GM19043 (cell line): ENCODE measurements at regions not wholly inside any gene's neighbourhood (a gene's known extent, or its start where the extent isn't known, plus 50 kb on each side); places are given as distances from the start of the nearest gene placed in this dataset.

Experiments
- ATAC-seq: cut with Tn5 transposase; IDR thresholded peaks from one replicate; pipeline ENCODE4 v1.9.1; 2021; ENCODE audit warnings: low read depth; ENCODE audit not compliant: unreplicated experiment

DNA sequence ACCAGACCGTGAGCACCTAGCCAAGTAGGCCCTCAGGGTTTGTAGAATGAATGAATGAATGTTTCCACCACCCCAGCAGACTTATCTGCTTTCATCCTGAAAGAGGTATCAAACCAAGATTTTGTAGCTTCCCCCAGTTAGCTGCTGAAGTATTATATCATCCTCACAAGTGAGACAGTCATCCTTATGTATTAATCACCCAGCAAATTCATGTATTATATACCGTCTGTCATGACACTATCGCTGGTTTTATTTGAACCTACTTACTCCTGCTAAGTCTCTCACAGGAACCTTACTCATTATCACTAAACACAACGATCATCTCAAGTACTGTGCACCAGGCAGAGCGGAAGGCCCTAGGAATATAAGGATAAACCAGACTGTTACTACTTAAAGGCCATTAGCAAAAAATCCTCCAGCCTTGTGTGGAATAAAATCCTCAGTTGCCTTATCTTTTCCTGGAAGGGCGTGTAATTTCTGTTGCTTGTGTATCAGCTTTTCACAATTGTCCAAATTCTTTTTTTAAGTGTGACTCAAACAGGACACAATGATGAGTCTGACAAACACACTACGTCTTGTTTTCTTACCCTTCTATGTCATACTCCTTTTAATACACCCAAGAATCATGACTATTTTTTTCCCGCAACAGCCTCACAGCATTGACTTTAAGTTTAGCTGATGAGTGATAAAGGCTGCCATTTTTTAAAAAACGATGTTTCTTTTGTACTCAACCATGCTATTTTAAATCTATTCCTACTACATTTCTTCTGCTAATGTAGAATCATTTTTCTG lies 176.1 kb upstream of the KLF14 start:
- no peak for ATAC-seq

DNA sequence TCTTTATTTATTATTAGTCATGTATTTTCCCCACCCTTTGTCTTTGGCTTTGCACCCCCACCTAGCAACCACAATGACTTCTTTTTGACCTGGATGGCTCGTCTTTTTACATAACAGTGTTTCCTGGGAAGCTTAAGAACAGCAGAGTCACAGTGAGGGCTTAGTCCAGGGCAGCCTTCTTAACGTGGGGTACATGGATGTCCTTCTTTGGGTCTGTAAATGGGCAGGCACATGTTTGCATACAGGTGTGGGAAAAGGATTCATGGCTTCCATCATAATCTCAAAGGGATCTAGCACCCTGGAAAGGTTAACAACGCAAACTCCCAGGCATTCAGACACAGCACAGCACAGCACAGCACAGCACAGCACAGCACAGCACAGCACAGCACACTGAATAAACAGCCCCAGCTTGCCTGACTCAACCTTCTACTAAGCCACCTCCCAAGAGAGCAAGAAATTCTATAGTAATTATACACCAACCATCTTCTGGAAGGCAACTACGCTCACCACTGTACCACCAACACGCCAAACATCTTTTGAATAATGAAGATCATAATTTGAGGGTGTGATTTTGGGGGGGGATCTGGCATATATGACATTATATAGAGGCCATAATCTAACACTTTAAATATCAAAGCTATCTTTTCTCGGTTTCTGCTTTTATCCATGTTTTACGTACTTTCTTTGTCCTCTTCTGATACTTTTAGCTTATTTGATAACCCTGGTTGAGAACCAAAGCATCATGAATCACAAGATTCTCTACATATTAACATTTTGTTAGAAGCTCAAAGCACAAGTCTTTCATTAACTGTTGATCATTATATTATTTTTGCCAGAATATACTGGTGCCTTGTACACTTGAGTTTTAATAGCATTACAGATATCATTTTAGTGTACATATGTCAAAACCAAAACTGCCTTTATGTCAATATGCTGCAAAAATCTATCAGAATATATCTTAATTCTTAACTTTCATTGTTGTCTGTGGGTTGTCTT lies 177.2 kb upstream of the KLF14 start:
- no peak for ATAC-seq

DNA sequence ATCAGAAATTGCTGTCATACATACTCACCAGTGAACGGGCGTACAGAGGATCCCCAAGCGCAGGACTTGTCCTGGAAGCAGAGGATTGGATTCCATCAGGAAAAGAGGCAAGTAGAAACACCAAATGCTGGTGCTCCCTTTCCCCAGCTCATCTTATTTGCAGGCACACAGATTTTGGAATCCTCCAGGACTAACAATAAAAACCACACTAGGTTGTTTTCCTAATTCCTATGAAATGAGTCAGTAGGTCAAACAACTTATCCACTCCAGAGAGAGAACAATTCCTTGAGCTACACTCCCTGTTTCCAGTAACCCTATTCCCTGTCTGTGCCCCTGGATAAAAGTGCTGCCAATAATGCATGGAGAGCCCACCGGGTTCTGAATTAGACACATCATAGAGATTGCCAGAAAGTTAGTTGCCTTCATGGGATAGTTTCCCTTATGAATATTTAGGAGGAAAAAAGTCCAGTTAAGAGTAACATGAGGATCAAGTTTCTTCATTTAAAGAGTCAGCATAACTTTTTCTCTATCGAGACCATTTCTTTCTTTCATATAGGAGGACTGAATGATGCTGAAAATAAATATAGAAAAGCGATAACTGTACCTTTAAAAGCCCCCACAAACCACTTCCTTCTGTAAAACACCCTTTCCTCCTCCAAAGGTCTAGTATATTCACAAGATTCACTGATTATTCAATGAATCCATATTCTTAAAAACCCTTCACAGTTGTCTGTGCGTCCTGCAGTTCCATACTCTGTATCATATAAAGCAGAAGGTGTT lies 178.3 kb upstream of the KLF14 start:
- no peak for ATAC-seq

DNA sequence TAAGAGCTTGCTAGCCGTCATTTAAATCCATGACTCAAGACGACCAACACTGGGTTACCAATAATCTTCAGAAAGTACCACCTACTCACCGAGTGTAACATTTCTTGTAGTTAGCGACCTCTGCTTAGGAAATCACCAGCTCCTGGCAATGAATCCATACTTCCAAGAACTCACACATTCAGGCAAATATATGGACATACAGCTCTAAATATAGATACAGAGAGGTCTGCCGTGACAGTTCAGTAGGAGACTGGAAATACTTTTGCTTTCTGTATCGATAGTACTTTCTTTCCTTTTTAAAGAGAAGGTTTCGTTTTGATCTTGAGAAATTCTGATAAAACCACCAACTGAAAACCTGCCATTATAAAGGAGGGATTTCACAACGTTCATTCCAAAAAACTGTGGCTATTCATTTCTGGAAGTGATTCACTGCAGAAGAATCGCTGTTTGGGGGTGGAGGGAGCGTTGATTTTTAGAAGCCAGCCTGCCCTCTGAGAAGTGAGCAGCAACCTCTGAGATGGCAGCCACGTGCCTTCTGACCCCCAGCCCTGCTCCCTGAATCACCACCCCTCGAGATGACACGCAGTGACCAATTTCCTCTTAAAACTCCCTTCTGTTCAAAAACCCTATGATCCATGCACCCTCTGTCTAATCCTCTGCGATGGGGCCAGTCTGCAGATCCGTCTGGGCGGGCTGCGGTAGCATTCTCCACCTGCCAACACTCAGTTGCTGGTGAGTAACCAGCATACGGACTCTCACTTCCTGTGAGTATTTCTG lies 179.0 kb upstream of the KLF14 start:
- peak; percentile 97 for ATAC-seq

DNA sequence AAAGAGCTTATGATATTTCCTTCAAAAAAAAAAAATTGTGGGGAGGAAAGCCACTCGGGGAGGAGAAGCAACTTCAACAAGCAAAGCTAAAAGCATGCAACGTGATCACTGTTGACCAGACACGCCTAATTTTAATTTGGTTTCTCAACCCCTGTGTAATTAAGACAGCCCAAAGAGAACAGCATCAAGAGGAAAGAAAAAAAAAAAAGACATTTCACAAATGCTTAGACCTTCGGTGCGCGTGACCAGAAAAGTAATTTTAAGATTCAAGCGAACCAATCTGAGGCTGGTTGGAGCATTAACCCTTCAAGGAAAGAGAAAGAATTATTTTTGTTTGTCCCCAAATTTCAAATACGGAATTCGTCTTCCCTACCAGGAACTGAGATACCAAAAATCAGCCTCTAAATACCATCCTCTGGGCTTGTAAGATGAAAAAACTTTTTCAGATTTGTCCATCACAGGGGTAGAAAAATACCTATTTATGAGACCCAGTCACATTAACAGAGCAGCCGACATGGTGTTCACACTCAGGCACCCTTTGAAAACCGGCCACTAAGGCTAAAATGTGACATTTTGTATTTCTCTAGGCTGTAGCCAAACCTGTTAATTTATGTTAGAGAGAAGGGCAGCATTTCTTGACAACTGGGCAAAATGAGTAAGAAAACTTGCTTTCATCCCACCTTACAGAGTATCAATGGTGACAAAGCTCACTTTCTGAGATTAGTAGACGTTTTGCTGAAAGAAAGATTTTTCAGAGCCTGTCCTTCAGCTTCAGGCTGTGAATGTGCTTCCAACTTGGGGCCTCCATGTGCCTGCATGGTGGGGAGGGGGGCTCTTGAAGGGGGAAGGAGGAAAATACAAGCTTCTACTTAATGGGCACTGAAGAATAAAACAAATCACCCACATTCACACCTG lies 179.9 kb upstream of the KLF14 start:
- no peak for ATAC-seq

DNA sequence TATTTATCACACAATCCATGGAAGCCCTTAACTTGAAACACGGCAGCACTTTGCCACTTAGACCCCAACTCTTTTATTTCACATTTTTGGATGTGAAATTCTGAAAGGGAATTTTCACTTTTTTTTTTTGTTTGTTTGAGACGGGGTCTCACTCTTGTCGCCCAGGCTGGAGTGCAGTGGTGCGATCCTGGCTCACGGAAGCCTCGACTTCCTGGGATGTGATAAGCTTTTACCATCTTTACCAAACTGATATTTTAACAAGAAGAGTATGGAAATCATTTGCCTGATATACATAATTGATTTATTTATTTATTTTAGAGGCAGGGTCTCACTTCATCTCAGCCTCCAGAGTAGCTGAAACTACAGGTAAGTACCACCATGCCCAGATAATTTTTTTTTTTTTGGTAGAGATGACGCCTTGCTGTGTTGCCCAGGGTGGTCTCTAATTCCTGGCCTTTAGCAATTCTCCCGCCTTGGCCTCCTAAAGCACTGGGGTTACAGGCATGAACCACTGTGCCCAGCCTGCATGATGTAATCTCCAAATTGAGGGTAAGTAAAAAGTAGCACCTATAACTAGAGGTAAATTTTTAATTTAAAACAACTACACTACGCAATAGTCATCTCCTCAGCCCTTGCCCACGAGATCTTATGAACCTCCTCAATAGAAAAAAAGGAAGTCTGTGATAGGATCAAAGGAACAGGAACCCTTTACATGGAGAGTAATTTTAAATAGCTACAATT lies 180.7 kb upstream of the KLF14 start:
- no peak for ATAC-seq

DNA sequence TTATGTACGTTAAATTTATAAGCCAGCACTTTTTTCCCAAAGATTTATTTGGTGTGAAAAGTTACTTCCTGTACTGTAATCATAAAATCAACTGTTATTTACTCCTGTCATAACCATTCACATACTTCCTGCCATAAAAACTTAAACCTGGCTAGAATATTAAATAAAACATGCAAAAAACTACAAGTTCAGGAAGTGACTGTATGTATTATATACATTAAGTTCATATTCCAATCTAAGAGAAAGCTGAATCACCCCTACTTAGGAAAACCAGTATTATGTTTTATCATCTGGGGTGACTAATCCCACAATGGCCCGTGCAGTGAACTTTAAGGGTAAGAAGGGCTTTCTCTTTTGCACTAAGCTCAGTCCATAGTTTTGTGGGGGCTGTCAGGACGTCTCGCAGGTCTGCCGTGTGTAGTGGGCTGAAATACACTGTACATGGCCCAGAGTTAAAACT lies 183.7 kb upstream of the KLF14 start:
- ATAC-seq, result no peak

DNA sequence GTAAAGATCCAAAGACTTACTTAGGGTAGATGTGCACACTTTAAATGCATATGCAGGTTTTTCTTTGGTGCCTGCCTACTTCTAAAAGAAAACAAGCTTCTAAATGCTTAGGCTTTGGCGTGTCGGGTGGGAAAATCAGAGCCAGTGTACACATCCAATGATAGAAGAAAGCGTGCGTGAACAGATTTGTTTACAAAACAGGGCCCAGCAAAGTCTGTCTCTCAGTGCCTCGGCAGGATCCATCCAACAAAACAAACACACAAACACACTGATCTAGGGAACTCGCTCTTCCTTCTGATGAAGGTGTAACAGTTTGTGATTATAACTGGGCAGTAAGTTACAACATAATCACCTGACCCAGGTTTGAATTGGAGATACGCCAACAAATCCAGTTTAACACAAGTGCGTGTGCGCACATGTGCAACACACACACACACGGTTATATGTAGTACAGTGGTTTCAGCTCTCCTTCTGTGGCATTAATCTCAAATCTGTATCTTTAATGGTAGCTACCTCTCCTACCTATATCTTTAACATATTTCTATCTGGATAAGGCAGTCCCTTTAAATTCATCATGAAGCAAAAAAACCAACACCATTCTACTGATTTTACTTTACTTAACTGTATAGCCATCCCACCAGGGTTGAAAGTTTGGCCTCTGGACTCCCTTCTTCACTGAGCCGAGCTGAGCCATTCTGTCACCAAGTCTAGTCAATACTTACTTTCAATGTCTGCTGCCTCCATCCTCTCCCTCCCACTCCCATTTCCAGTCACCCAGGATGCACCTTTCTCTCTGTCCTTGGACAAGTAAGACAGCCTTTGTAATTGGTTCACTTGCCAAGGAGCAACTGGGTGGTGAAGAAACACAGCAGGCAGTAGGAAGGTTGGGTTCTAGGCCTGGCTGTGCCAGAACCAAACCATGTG lies 184.4 kb upstream of the KLF14 start:
- no peak for ATAC-seq

DNA sequence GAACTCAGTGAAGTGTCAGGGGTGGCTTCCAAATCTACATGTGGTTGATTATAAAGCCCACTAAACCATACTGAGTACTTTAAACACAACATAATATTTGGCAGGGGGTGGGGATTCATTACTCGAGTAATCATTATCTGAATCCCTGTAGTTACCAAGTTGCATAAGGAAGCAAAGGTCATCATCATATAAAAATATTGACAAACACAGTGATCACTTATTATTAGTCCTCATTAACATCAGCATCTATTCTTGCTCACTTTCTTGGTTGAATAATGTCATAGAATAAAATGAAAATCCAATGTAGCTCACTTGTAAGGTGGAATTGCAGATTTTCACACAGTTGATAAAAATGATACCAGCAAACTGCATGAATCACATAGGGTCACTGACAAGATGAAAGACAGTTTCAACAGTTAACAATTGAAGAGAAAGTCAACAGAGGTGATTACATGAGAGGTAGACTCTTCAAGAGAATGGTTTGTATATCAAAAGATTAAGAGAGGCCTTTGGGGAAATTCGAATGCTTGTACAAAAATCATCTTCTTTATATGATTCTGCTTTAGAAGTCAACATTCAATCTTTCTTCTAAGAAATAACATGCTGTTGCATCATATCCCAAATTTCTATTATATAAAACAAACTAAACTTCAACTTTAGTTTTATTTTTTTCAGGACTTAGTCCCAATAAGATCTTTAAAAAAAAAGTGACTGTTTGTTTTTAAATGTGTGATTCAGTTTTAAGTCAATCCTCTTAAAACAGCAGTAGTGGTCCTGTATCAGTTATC lies 185.5 kb upstream of the KLF14 start:
- no peak for ATAC-seq

DNA sequence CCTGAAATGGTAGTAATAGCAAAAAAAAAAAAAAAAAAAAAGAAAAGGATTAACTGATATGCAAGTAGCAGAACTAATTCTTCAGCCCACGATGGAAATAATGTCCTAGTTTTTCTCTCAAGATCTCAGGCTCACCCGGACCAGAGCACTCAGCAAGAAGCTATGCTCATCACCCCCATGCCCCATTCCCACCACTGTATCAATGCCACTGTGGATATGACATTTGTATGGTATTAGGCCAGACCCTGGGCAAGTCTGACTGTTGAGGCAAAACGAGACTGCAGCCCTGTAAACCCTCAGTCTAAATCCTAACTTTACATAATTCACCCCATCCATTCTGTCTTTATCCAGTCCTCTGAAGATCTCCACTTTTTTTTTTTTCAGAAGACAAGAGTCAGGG lies 186.1 kb upstream of the KLF14 start:
- ATAC-seq, result no peak

DNA sequence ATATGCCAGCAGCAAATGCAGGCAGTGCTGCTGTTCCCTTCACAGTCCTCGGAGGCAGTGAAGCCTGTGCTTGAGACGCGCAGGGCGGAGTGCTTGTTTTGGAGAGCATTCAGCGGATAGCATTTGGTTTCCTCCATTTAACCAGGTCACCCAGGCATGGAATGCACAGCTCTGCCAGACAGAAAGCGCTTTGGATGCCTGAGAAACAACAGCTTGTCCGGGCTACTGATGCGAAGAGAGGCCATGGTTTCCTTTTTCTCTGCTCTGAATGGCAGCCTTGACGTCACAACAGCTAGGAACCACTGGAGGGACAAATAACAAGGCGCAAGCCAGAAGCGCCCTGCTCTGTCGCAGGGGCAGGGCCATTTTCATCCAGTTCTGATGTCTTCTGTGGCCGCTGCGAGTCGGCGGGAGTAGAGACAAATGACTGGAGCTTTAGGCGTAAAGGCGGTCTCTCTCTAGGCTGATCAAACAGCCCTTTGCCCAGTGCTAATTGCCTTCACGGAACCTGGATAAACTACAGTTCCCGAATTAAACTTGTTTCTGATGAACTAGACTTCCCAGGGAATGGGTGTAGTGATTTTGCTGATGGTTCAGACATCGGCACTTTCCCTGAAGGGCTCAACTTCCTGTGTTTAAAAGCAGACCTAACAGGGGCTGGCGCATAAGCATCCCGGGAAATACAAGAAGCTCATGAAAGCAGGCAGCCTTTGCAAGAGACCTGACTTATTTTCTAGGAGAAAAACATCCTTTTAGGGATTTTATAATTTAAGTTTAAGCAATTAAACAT lies 187.6 kb upstream of the KLF14 start:
- no peak for ATAC-seq

DNA sequence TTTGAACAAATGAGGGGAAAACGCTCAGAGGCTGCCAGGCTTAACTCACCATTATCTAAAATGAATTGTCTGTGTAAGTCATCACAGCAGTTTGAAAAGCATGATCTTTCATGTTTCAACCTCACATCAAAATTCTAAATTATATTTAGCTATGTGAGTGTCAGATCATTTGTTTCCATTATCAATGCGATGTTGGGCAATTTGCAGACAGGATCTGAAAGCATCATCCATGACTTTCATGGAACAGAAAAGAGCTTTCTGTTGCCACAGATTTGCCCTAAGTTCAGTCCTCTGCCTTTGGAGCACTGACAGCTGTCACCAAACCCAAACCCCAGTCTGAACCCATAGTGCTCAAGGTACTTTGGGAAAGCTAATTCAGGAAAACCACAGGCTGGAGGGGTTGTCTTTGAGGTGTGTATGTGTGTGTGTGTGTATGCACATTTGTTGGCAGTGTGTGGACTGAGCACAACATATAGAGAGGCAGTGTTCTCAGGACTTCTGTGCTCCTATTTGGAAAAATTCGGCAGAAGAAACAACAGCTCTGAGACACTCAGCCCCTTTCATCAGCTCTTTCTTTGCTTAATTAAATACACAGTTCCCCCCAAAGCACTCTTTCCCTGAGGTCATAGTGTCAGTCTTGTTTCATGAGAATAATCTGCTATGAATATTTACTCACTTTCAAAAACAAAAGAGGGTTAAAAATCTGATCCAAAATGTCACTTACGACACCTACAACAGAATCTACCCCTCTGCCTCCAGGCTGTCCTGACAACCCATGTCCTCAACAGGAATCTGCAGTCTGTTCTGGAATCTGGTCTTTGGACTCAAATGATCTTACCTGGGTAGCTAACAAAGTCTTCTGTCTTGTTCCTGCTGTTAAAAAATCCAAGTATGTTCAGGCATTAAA lies 188.5 kb upstream of the KLF14 start:
- no peak for ATAC-seq

DNA sequence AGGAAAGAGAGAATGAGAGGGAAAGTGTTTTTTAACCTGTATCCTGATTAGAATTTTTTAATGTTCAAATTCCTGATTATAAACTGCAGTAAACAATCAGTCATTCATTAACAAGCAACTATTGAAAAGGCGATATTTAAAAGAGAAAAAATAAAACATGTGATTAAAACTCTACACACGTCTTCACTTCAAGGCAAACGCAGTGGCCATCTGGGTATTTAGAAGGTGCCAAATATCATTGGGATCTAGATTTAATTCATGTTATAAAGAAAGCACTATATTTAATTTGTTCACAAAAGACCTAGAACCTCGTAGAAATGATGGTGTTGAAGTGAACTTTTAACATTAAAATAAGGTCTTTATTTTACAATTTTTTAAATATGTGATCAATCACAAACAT lies 189.4 kb upstream of the KLF14 start:
- no peak for ATAC-seq

DNA sequence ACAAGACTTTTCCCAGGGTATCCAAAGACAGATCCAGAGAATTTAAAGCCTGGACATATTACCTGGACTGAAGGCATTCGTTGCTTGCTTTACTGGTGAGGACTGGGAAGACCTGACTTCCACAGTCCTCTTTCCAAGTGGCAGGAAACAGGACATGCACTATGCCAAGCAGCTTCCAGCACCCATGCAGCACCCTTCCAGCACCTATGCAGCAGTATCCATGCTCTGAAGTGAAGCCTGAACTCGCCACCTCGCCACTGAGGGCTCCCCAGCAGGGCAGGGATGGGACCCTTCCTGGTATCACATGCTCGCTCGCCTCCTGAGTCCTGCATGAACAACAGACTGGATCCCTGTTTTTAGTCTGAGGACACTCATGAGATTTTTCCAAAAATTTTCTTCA lies 189.9 kb upstream of the KLF14 start:
- no peak for ATAC-seq
